ENCODE measurements at regions not wholly inside any gene's neighbourhood (a gene's known extent, or its start where the extent isn't known, plus 50 kb on each side); places are given as distances from the start of the nearest gene placed in this dataset.

GRCh38 chr6:134810402-134810801, 139.5 kb downstream of the ALDH8A1 start:
- TF ChIP-seq, protein P1, sequence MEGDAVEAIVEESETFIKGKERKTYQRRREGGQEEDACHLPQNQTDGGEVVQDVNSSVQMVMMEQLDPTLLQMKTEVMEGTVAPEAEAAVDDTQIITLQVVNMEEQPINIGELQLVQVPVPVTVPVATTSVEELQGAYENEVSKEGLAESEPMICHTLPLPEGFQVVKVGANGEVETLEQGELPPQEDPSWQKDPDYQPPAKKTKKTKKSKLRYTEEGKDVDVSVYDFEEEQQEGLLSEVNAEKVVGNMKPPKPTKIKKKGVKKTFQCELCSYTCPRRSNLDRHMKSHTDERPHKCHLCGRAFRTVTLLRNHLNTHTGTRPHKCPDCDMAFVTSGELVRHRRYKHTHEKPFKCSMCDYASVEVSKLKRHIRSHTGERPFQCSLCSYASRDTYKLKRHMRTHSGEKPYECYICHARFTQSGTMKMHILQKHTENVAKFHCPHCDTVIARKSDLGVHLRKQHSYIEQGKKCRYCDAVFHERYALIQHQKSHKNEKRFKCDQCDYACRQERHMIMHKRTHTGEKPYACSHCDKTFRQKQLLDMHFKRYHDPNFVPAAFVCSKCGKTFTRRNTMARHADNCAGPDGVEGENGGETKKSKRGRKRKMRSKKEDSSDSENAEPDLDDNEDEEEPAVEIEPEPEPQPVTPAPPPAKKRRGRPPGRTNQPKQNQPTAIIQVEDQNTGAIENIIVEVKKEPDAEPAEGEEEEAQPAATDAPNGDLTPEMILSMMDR (IDR thresholded peaks at IDR 0.05): no peak
- TF ChIP-seq POLR2A (IDR thresholded peaks at IDR 0.05): no peak

Measured in uterus (tissue), 2 donors.